SHP77 (cell line): ENCODE measurements at regions not wholly inside any gene's neighbourhood (a gene's known extent, or its start where the extent isn't known, plus 50 kb on each side); places are given as distances from the start of the nearest gene placed in this dataset.

ENCODE experiments used
- DNase-seq, 2 experiments: peaks; one replicate each; lab custom pipeline; 2025; lab: John Stamatoyannopoulos, UW

- DNase-seq = no peak
Observed at GRCh38 chr12:39240587-39240986, 202.3 kb downstream of the KIF21A start.

- no peak for DNase-seq
Observed at GRCh38 chr12:39239490-39240486, 203.1 kb downstream of the KIF21A start.

- DNase-seq = no peak
Observed at GRCh38 chr12:39237004-39237403, 205.9 kb downstream of the KIF21A start.

GRCh38 chr12:39235990-39236767, 206.7 kb downstream of the KIF21A start:
- DNase-seq = no peak

- DNase-seq = no peak
Observed at GRCh38 chr12:39230086-39230485, 212.8 kb downstream of the KIF21A start.

GRCh38 chr12:39227218-39227617, 215.7 kb downstream of the KIF21A start:
- DNase-seq = no peak

- no peak for DNase-seq
Observed at GRCh38 chr12:39224971-39225370, 217.9 kb downstream of the KIF21A start.

- no peak for DNase-seq
Observed at GRCh38 chr12:39205969-39206368, 237.0 kb downstream of the KIF21A start.

- no peak for DNase-seq
Observed at GRCh38 chr12:39199351-39199750, 243.6 kb downstream of the KIF21A start.

- DNase-seq = no peak
Observed at GRCh38 chr12:39188689-39189088, 254.2 kb downstream of the KIF21A start.

GRCh38 chr12:39186744-39187143, 256.2 kb downstream of the KIF21A start:
- DNase-seq = no peak

- DNase-seq = no peak
Observed at GRCh38 chr12:39178837-39179236, 264.1 kb downstream of the KIF21A start.

- DNase-seq = no peak
Observed at GRCh38 chr12:39176356-39176755, 266.6 kb downstream of the KIF21A start.

GRCh38 chr12:39173726-39174125, 268.3 kb upstream of the CPNE8 start:
- no peak for DNase-seq

- DNase-seq = no peak
Observed at GRCh38 chr12:39165338-39165737, 259.9 kb upstream of the CPNE8 start.

GRCh38 chr12:39161465-39162085, 256.2 kb upstream of the CPNE8 start:
- DNase-seq = no peak

GRCh38 chr12:39157696-39158342, 252.4 kb upstream of the CPNE8 start:
- no peak for DNase-seq

- DNase-seq = no peak
Observed at GRCh38 chr12:39145175-39145999, 240.0 kb upstream of the CPNE8 start.

GRCh38 chr12:39144613-39145061, 239.2 kb upstream of the CPNE8 start:
- DNase-seq = no peak

- no peak for DNase-seq
Observed at GRCh38 chr12:39138268-39138667, 232.9 kb upstream of the CPNE8 start.

GRCh38 chr12:39127401-39127800, 222.0 kb upstream of the CPNE8 start:
- DNase-seq = no peak
